ENCODE measurements at regions not wholly inside any gene's neighbourhood (a gene's known extent, or its start where the extent isn't known, plus 50 kb on each side); places are given as distances from the start of the nearest gene placed in this dataset.

DNA sequence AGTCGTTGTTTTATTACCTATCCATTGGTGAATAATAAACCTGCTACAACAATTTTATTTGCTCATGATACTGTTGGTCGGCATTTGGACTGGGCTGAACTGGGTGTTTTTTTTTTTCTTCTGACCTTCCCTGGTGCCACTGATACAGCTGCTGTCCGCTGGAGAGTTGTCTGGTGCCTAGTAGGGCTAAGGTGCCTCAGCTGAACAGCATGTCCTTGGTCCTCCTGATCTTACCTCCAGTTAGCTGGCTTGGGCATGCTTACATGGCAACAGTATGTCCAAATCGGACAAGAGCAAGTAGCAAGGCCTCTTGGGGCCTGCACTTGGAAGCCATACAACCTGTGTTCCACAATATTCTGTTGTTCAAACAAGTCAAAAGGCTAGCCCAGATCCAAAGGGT is 563.4 kb downstream of the BMP2 start:
- Histone ChIP-seq H3K27me3 (ENCODE audit: insufficient read depth, low read length, poor library complexity, severe bottlenecking) (no peaks in the 10 kb centered on the region), H3K36me3 (ENCODE audit: insufficient read depth, low read length) (no peaks in the 10 kb centered on the region), H3K4me2 (ENCODE audit: low read depth, low read length, poor library complexity, severe bottlenecking) (no peak overlapping the region), H3K9me2 (replicated peaks; ENCODE audit: low read depth, low read length) (no peaks in the 10 kb centered on the region), H3K9me3 (ENCODE audit: insufficient read depth, low read depth, low read length) (no peaks in the 10 kb centered on the region), H3K4me1 (ENCODE audit: insufficient read depth, low read length, poor library complexity, severe bottlenecking) (no peaks in the 10 kb centered on the region), H3K79me2 (ENCODE audit: insufficient read depth, low read length) (no peaks in the 10 kb centered on the region), H3K4me3 (ENCODE audit: low read length, poor library complexity, severe bottlenecking) (no peak overlapping the region), H2AFZ (ENCODE audit: low read length) (no peak overlapping the region), H4K20me1 (ENCODE audit: insufficient read depth, low read length, poor library complexity, severe bottlenecking) (no peaks in the 10 kb centered on the region), H3K9ac (ENCODE audit: low read depth, low read length, poor library complexity, severe bottlenecking) (no peak overlapping the region), H3F3A (ENCODE audit: low read depth) (no peaks in the 10 kb centered on the region)
- TF ChIP-seq EZH2phosphoT487 (IDR thresholded peaks at IDR 0.05; ENCODE audit: borderline replicate concordance): no peak
- TF ChIP-seq, protein P1, sequence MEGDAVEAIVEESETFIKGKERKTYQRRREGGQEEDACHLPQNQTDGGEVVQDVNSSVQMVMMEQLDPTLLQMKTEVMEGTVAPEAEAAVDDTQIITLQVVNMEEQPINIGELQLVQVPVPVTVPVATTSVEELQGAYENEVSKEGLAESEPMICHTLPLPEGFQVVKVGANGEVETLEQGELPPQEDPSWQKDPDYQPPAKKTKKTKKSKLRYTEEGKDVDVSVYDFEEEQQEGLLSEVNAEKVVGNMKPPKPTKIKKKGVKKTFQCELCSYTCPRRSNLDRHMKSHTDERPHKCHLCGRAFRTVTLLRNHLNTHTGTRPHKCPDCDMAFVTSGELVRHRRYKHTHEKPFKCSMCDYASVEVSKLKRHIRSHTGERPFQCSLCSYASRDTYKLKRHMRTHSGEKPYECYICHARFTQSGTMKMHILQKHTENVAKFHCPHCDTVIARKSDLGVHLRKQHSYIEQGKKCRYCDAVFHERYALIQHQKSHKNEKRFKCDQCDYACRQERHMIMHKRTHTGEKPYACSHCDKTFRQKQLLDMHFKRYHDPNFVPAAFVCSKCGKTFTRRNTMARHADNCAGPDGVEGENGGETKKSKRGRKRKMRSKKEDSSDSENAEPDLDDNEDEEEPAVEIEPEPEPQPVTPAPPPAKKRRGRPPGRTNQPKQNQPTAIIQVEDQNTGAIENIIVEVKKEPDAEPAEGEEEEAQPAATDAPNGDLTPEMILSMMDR (conservative IDR thresholded peaks at IDR 0.05; ENCODE audit: low read length): no peak

DNA sequence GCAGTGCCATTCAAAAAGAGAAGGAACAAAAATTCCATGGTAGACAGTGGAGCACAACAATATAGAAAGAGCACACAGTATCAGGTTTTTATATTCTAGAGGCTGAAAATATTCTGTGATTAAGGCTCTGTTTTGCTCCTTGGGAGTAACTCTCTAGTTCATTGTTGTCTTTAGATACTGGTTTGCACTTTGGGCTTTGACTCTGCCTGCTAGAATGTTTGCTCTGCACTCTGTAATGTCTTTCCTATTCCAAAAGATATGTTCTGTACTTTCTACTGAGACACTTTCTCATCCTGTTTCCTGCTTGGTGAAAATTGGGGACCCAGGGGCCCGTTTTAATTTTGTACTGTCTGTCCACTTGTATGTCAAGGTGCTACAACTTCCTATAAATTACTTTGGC is 564.7 kb downstream of the BMP2 start:
- Histone ChIP-seq H3K4me2 (ENCODE audit: low read depth, low read length, poor library complexity, severe bottlenecking) (no peak overlapping the region), H3K4me3 (ENCODE audit: low read length, poor library complexity, severe bottlenecking) (no peak overlapping the region), H3K9me2 (replicated peaks; ENCODE audit: low read depth, low read length) (no peaks in the 10 kb centered on the region), H4K20me1 (ENCODE audit: insufficient read depth, low read length, poor library complexity, severe bottlenecking) (no peaks in the 10 kb centered on the region), H3K9ac (ENCODE audit: low read depth, low read length, poor library complexity, severe bottlenecking) (no peak overlapping the region), H3K79me2 (ENCODE audit: insufficient read depth, low read length) (no peaks in the 10 kb centered on the region), H3K9me3 (ENCODE audit: insufficient read depth, low read depth, low read length) (no peaks in the 10 kb centered on the region), H3K27me3 (ENCODE audit: insufficient read depth, low read length, poor library complexity, severe bottlenecking) (no peaks in the 10 kb centered on the region), H3F3A (ENCODE audit: low read depth) (no peaks in the 10 kb centered on the region), H3K4me1 (ENCODE audit: insufficient read depth, low read length, poor library complexity, severe bottlenecking) (no peaks in the 10 kb centered on the region), H3K36me3 (ENCODE audit: insufficient read depth, low read length) (no peaks in the 10 kb centered on the region), H2AFZ (ENCODE audit: low read length) (no peak overlapping the region)
- TF ChIP-seq EZH2phosphoT487 (IDR thresholded peaks at IDR 0.05; ENCODE audit: borderline replicate concordance): no peak
- TF ChIP-seq, protein P1 (conservative IDR thresholded peaks at IDR 0.05; ENCODE audit: low read length): no peak

DNA sequence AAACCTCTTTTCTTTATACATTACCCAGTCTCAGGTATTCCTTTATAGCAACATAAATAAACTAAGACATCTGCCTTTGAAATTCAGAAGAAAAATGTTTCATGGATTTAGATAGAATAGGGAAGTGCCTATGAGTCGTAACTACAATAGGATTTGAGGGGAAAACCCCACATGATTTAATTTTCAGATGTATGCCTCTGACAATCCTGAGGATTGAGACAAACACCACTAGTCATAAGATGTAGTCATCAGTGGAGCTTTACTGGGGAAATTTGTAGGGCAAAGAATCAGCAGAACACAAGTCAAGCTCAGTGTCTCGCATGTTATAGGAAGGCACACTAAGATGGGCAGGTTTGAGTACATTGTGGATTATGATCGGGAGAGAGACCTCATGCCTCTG is 566.4 kb downstream of the BMP2 start:
- Histone ChIP-seq H3K4me2 (ENCODE audit: low read depth, low read length, poor library complexity, severe bottlenecking) (no peak overlapping the region), H3K9me3 (ENCODE audit: insufficient read depth, low read depth, low read length) (no peaks in the 10 kb centered on the region), H4K20me1 (ENCODE audit: insufficient read depth, low read length, poor library complexity, severe bottlenecking) (no peaks in the 10 kb centered on the region), H3K9ac (ENCODE audit: low read depth, low read length, poor library complexity, severe bottlenecking) (no peak overlapping the region), H2AFZ (ENCODE audit: low read length) (no peak overlapping the region), H3K27me3 (ENCODE audit: insufficient read depth, low read length, poor library complexity, severe bottlenecking) (no peaks in the 10 kb centered on the region), H3K4me3 (ENCODE audit: low read length, poor library complexity, severe bottlenecking) (no peak overlapping the region), H3K4me1 (ENCODE audit: insufficient read depth, low read length, poor library complexity, severe bottlenecking) (no peaks in the 10 kb centered on the region), H3K36me3 (ENCODE audit: insufficient read depth, low read length) (no peaks in the 10 kb centered on the region), H3K9me2 (replicated peaks; ENCODE audit: low read depth, low read length) (no peaks in the 10 kb centered on the region), H3K79me2 (ENCODE audit: insufficient read depth, low read length) (no peaks in the 10 kb centered on the region), H3F3A (ENCODE audit: low read depth) (no peaks in the 10 kb centered on the region)
- TF ChIP-seq, protein P1 (conservative IDR thresholded peaks at IDR 0.05; ENCODE audit: low read length): no peak
